ENCODE measurements at regions not wholly inside any gene's neighbourhood (a gene's known extent, or its start where the extent isn't known, plus 50 kb on each side); places are given as distances from the start of the nearest gene placed in this dataset.
"Not testable (repeated sequence)": the region's sequence is repeated elsewhere in the genome, so short reads cannot be mapped to it uniquely, and the experiment has no call there.

GRCh38 chr11:116686866-116687265 lies 85.9 kb downstream of the BUD13 start:
- no peak for DNase-seq (ENCODE audit: extremely low read depth, insufficient read length)
- H3K4me3 ChIP-seq (replicated peaks; ENCODE audit: low read depth, low read length) = no peak overlapping the region
- no peaks in the 10 kb centered on the region for H3K36me3 ChIP-seq (ENCODE audit: control insufficient read depth, insufficient read depth, low read length)
- no peaks in the 10 kb centered on the region for H3K27me3 ChIP-seq (replicated peaks; ENCODE audit: control insufficient read depth, insufficient read depth, low read length)
- no peak for TF ChIP-seq CTCF (IDR thresholded peaks at IDR 0.05; ENCODE audit: insufficient read depth, low read length, poor library complexity, severe bottlenecking)

GRCh38 chr11:116683982-116684381 lies 88.8 kb downstream of the BUD13 start:
- Histone ChIP-seq H3K36me3 (ENCODE audit: control insufficient read depth, insufficient read depth, low read length) (no peaks in the 10 kb centered on the region), H3K4me3 (replicated peaks; ENCODE audit: low read depth, low read length) (no peak overlapping the region), H3K27me3 (replicated peaks; ENCODE audit: control insufficient read depth, insufficient read depth, low read length) (no peaks in the 10 kb centered on the region)
- DNase-seq (ENCODE audit: extremely low read depth, insufficient read length) = no peak
- TF ChIP-seq CTCF (IDR thresholded peaks at IDR 0.05; ENCODE audit: insufficient read depth, low read length, poor library complexity, severe bottlenecking) = no peak

- Histone ChIP-seq H3K4me3 (replicated peaks; ENCODE audit: low read depth, low read length) (no peak overlapping the region), H3K36me3 (ENCODE audit: control insufficient read depth, insufficient read depth, low read length) (no peaks in the 10 kb centered on the region), H3K27me3 (replicated peaks; ENCODE audit: control insufficient read depth, insufficient read depth, low read length) (no peaks in the 10 kb centered on the region)
- DNase-seq (ENCODE audit: extremely low read depth, insufficient read length) = no peak
- TF ChIP-seq CTCF (IDR thresholded peaks at IDR 0.05; ENCODE audit: insufficient read depth, low read length, poor library complexity, severe bottlenecking) = peak; percentile 6
Measured at GRCh38 chr11:116680349-116681125, 92.2 kb downstream of the BUD13 start.

- Histone ChIP-seq H3K36me3 (ENCODE audit: control insufficient read depth, insufficient read depth, low read length) (no peaks in the 10 kb centered on the region), H3K4me3 (replicated peaks; ENCODE audit: low read depth, low read length) (no peak overlapping the region), H3K27me3 (replicated peaks; ENCODE audit: control insufficient read depth, insufficient read depth, low read length) (no peaks in the 10 kb centered on the region)
- DNase-seq (ENCODE audit: extremely low read depth, insufficient read length) = no peak
- no peak for TF ChIP-seq CTCF (IDR thresholded peaks at IDR 0.05; ENCODE audit: insufficient read depth, low read length, poor library complexity, severe bottlenecking)
Measured at GRCh38 chr11:116678887-116679286, 93.9 kb downstream of the BUD13 start.

- DNase-seq (ENCODE audit: extremely low read depth, insufficient read length); H3K27me3 ChIP-seq (replicated peaks; ENCODE audit: control insufficient read depth, insufficient read depth, low read length); H3K4me3 ChIP-seq (replicated peaks; ENCODE audit: low read depth, low read length); H3K36me3 ChIP-seq (ENCODE audit: control insufficient read depth, insufficient read depth, low read length): not testable (repeated sequence)
Measured at GRCh38 chr11:116667318-116667717, 105.5 kb downstream of the BUD13 start.

- not testable (repeated sequence) for H3K27me3 ChIP-seq (replicated peaks; ENCODE audit: control insufficient read depth, insufficient read depth, low read length); H3K36me3 ChIP-seq (ENCODE audit: control insufficient read depth, insufficient read depth, low read length); DNase-seq (ENCODE audit: extremely low read depth, insufficient read length); H3K4me3 ChIP-seq (replicated peaks; ENCODE audit: low read depth, low read length)
Measured at GRCh38 chr11:116666673-116667249, 106.0 kb downstream of the BUD13 start.
